Activated CD4-positive, CD25-positive, alpha-beta regulatory T cell treated with anti-CD3 and anti-CD28 coated beads, Interleukin-2, amount 50 U/mL, for 24 hours (primary cell): ENCODE measurements at regions not wholly inside any gene's neighbourhood (a gene's known extent, or its start where the extent isn't known, plus 50 kb on each side); places are given as distances from the start of the nearest gene placed in this dataset.
"Not testable (repeated sequence)": the region's sequence is repeated elsewhere in the genome, so short reads cannot be mapped to it uniquely, and the experiment has no call there.

Experiments used
- ATAC-seq, 2 donors: fragments of 150-1000 bp; cut with Tn5 transposase; one replicate each; pipeline ENCODE4 v1.10.0; 2021; ENCODE audit warnings: mild to moderate bottlenecking in 1 of 2, moderate library complexity in 1 of 2

- not testable (repeated sequence) for ATAC-seq
Measured at GRCh38 chr18:73516056-73516455, 631.6 kb downstream of the FBXO15 start.

- no peak for ATAC-seq
Measured at GRCh38 chr18:73514449-73514848, 633.2 kb downstream of the FBXO15 start.

- ATAC-seq = no peak
Measured at GRCh38 chr18:73511771-73512503, 635.7 kb downstream of the FBXO15 start.

GRCh38 chr18:73509460-73509859 lies 638.2 kb downstream of the FBXO15 start:
- ATAC-seq = no peak

GRCh38 chr18:73503326-73503725 lies 635.5 kb upstream of the NETO1 start:
- no peak for ATAC-seq

- no peak for ATAC-seq
Measured at GRCh38 chr18:73487966-73488365, 620.2 kb upstream of the NETO1 start.

- ATAC-seq = no peak
Measured at GRCh38 chr18:73485166-73485565, 617.4 kb upstream of the NETO1 start.

- ATAC-seq = no peak
Measured at GRCh38 chr18:73482901-73483300, 615.1 kb upstream of the NETO1 start.

GRCh38 chr18:73479477-73479876 lies 611.7 kb upstream of the NETO1 start:
- ATAC-seq = no peak

GRCh38 chr18:73478191-73478590 lies 610.4 kb upstream of the NETO1 start:
- ATAC-seq = no peak

- ATAC-seq = no peak
Measured at GRCh38 chr18:73476031-73476430, 608.2 kb upstream of the NETO1 start.

- ATAC-seq = no peak
Measured at GRCh38 chr18:73462092-73462491, 594.3 kb upstream of the NETO1 start.

GRCh38 chr18:73461780-73462059 lies 593.9 kb upstream of the NETO1 start:
- no peak for ATAC-seq

- ATAC-seq = no peak
Measured at GRCh38 chr18:73461038-73461779, 593.4 kb upstream of the NETO1 start.

- ATAC-seq = no peak
Measured at GRCh38 chr18:73458186-73458964, 590.6 kb upstream of the NETO1 start.

GRCh38 chr18:73456643-73457042 lies 588.9 kb upstream of the NETO1 start:
- no peak for ATAC-seq

- no peak for ATAC-seq
Measured at GRCh38 chr18:73452866-73453265, 585.1 kb upstream of the NETO1 start.

GRCh38 chr18:73446502-73446901 lies 578.7 kb upstream of the NETO1 start:
- ATAC-seq = no peak

GRCh38 chr18:73431620-73432019 lies 563.8 kb upstream of the NETO1 start:
- ATAC-seq = no peak

- no peak for ATAC-seq
Measured at GRCh38 chr18:73421010-73421409, 553.2 kb upstream of the NETO1 start.

GRCh38 chr18:73419531-73419930 lies 551.7 kb upstream of the NETO1 start:
- ATAC-seq = no peak

GRCh38 chr18:73414598-73414997 lies 546.8 kb upstream of the NETO1 start:
- no peak for ATAC-seq

- no peak for ATAC-seq
Measured at GRCh38 chr18:73414069-73414468, 546.3 kb upstream of the NETO1 start.

- ATAC-seq = no peak
Measured at GRCh38 chr18:73409242-73409641, 541.5 kb upstream of the NETO1 start.
